GM19239 (cell line): ENCODE measurements at regions not wholly inside any gene's neighbourhood (a gene's known extent, or its start where the extent isn't known, plus 50 kb on each side); places are given as distances from the start of the nearest gene placed in this dataset.
A peak's percentile ranks its signal among the peaks of the same experiment; 100 is the strongest.
"Not testable (repeated sequence)": the region's sequence is repeated elsewhere in the genome, so short reads cannot be mapped to it uniquely, and the experiment has no call there.

ENCODE experiments used
- DNase-seq: peaks from one replicate; pipeline ENCODE4 v3.0.0; 2011; ENCODE audit warnings: low spot score; ENCODE audit not compliant: insufficient read length
- FAIRE-seq: peaks from 2 replicates; lab custom pipeline; 2011; peaks lifted over from hg19 to GRCh38; lab: Jason Lieb, UNC

GRCh38 chr1:186775881-186776560 lies 52.7 kb upstream of the PLA2G4A start:
- no peak for FAIRE-seq

GRCh38 chr1:186775036-186775435 lies 53.7 kb upstream of the PLA2G4A start:
- FAIRE-seq (no peak), DNase-seq (no peak)

More at GRCh38 chr1:186775881-186776560, 52.7 kb upstream of the PLA2G4A start:
- DNase-seq = no peak

- no peak for FAIRE-seq
- no peak for DNase-seq
Observed at GRCh38 chr1:186772228-186772627, 56.5 kb upstream of the PLA2G4A start.

GRCh38 chr1:186770421-186770820 lies 58.3 kb upstream of the PLA2G4A start:
- DNase-seq (no peak), FAIRE-seq (no peak)

- FAIRE-seq (no peak), DNase-seq (no peak)
Observed at GRCh38 chr1:186768906-186769305, 59.8 kb upstream of the PLA2G4A start.

- DNase-seq (no peak), FAIRE-seq (no peak)
Observed at GRCh38 chr1:186765446-186765845, 63.3 kb upstream of the PLA2G4A start.

GRCh38 chr1:186763107-186763506 lies 65.6 kb upstream of the PLA2G4A start:
- no peak for DNase-seq
- no peak for FAIRE-seq

GRCh38 chr1:186762653-186763052 lies 66.1 kb upstream of the PLA2G4A start:
- no peak for DNase-seq
- FAIRE-seq = no peak

- DNase-seq (no peak), FAIRE-seq (peak; percentile 33)
Observed at GRCh38 chr1:186761358-186761757, 67.4 kb upstream of the PLA2G4A start.

- DNase-seq = no peak
- FAIRE-seq = no peak
Observed at GRCh38 chr1:186760446-186760845, 68.3 kb upstream of the PLA2G4A start.

GRCh38 chr1:186758896-186759606 lies 69.7 kb upstream of the PLA2G4A start:
- not testable (repeated sequence) for DNase-seq, FAIRE-seq

- no peak for FAIRE-seq
- no peak for DNase-seq
Observed at GRCh38 chr1:186757851-186758250, 70.9 kb upstream of the PLA2G4A start.

GRCh38 chr1:186754542-186755145 lies 74.1 kb upstream of the PLA2G4A start:
- peak; percentile 11 for FAIRE-seq

GRCh38 chr1:186753241-186753640 lies 73.0 kb upstream of the PTGS2 start:
- DNase-seq (no peak), FAIRE-seq (no peak)

More at GRCh38 chr1:186754542-186755145, 74.1 kb upstream of the PLA2G4A start:
- no peak for DNase-seq

- FAIRE-seq (no peak), DNase-seq (no peak)
Observed at GRCh38 chr1:186750257-186750656, 70.0 kb upstream of the PTGS2 start.

- FAIRE-seq (no peak), DNase-seq (no peak)
Observed at GRCh38 chr1:186749820-186750219, 69.6 kb upstream of the PTGS2 start.

- no peak for FAIRE-seq
- no peak for DNase-seq
Observed at GRCh38 chr1:186747661-186748060, 67.4 kb upstream of the PTGS2 start.

GRCh38 chr1:186745531-186746146 lies 65.4 kb upstream of the PTGS2 start:
- DNase-seq (no peak), FAIRE-seq (no peak)

GRCh38 chr1:186741640-186742039 lies 61.4 kb upstream of the PTGS2 start:
- DNase-seq = no peak
- no peak for FAIRE-seq

GRCh38 chr1:186740324-186740723 lies 60.1 kb upstream of the PTGS2 start:
- FAIRE-seq (no peak), DNase-seq (no peak)

GRCh38 chr1:186739515-186739914 lies 59.3 kb upstream of the PTGS2 start:
- DNase-seq (no peak), FAIRE-seq (no peak)
